GM12878 (cell line): ENCODE measurements at regions not wholly inside any gene's neighbourhood (a gene's known extent, or its start where the extent isn't known, plus 50 kb on each side); places are given as distances from the start of the nearest gene placed in this dataset.

Experiments
- CTCF ChIP-seq, 3 experiments: IDR thresholded peaks in 2 of 3; conservative IDR thresholded peaks in 1 of 3; 2 replicates each; pipeline ENCODE4 v1.5.1; 2011; ENCODE audit warnings: low read depth in 3 of 3, low read length in 3 of 3, mild to moderate bottlenecking in 3 of 3, control low read depth in 2 of 3, moderate library complexity in 2 of 3, inconsistent platforms in 1 of 3, mixed read lengths in 1 of 3; ENCODE audit not compliant: control insufficient read depth in 2 of 3, insufficient read depth in 1 of 3; ENCODE audit errors: extremely low read depth in 1 of 3
- MYC ChIP-seq: IDR thresholded peaks from 2 replicates; pipeline ENCODE4 v1.6.1; 2011; ENCODE audit warnings: mild to moderate bottlenecking, low read length, moderate library complexity, inconsistent platforms; ENCODE audit not compliant: insufficient read depth, insufficient replicate concordance, insufficient read length, severe bottlenecking
- POLR2A ChIP-seq: IDR thresholded peaks from 2 replicates; pipeline ENCODE4 v1.6.1; 2011; ENCODE audit warnings: low read depth, mild to moderate bottlenecking, low read length
- SMC3 ChIP-seq: IDR thresholded peaks from 2 replicates; pipeline ENCODE4 v1.6.1; 2011; ENCODE audit warnings: low read length, improper control_type of control experiment, borderline replicate concordance
- TAF1 ChIP-seq: IDR thresholded peaks from 2 replicates; pipeline ENCODE4 v1.6.1; 2011; ENCODE audit warnings: mild to moderate bottlenecking, low read depth, low read length, borderline replicate concordance
- USF2 ChIP-seq: IDR thresholded peaks from 2 replicates; pipeline ENCODE4 v1.6.1; 2011; ENCODE audit warnings: low read depth, low read length, improper control_type of control experiment, borderline replicate concordance
- ZNF274 ChIP-seq: IDR thresholded peaks from one replicate; pipeline ENCODE4 v1.8.0; 2011; ENCODE audit not compliant: insufficient read length, insufficient read depth

- TF ChIP-seq MYC (no peak), SMC3 (no peak), TAF1 (no peak), USF2 (no peak), ZNF274 (no peak), CTCF (IDR thresholded peaks at IDR 0.05 in 2 of 3, conservative IDR thresholded peaks at IDR 0.05 in 1 of 3; ENCODE audit: control insufficient read depth in 2 of 3, extremely low read depth in 1 of 3, insufficient read depth in 1 of 3, low read depth in 3 of 3, low read length in 3 of 3) (no peak), POLR2A (no peak)
These were observed 223.7 kb upstream of the TSHZ3 start for GRCh38 chr19:31572976-31573298.
